ENCODE measurements at regions not wholly inside any gene's neighbourhood (a gene's known extent, or its start where the extent isn't known, plus 50 kb on each side); places are given as distances from the start of the nearest gene placed in this dataset.
A peak's percentile ranks its signal among the peaks of the same experiment; 100 is the strongest.
"Not testable (repeated sequence)": the region's sequence is repeated elsewhere in the genome, so short reads cannot be mapped to it uniquely, and the experiment has no call there.

- POLR2A ChIA-PET = no interaction called here
- CTCF ChIA-PET = interaction anchor here (1.0 kb wide), 1 partner anchor 17 kb away, joined by 3 read pairs; no protein-coding TSS in a partner anchor
These were observed 62.4 kb downstream of the ZBTB9 start for GRCh38 chr6:33516726-33517125.

GRCh38 chr6:33520636-33521488, 59.2 kb downstream of the BAK1 start:
- H3K27ac ChIP-seq (ENCODE audit: extremely low read depth, low read depth, low read length); H3K4me3 ChIP-seq (ENCODE audit: low read depth, low read length); H3K4me1 ChIP-seq (ENCODE audit: control insufficient read depth, insufficient read depth, low read length); H3K9me3 ChIP-seq (ENCODE audit: control insufficient read depth, insufficient read depth, low read depth, low read length); H3K36me3 ChIP-seq (ENCODE audit: control insufficient read depth in 2 of 2, insufficient read depth in 1 of 2, low read length in 2 of 2): not testable (repeated sequence)
- TF ChIP-seq ZNF350 (tag by site-specific recombination; IDR thresholded peaks at IDR 0.05) = peak; percentile 71; the same call in 1 of the 2 replicates
- TF ChIP-seq SP2 (tag by site-specific recombination; IDR thresholded peaks at IDR 0.05) = 0 out of 2 replicates have a peak, but pooled peaks have one; percentile 19
- CTCF ChIA-PET = interaction anchor here (0.6 kb wide), 3 partner anchors 59 to 1274 kb away, joined by 3 to 7 read pairs (median 3); partner anchors contain the start of gene BAK1
- POLR2A ChIA-PET = interaction anchor here (0.6 kb wide), 2 partner anchors 369 to 1681 kb away, joined by 3 to 4 read pairs; no protein-coding TSS in a partner anchor

More at GRCh38 chr6:33516726-33517125, 62.4 kb downstream of the ZBTB9 start:
- Histone ChIP-seq H3K36me3 (ENCODE audit: control insufficient read depth in 2 of 2, insufficient read depth in 1 of 2, low read length in 2 of 2) (no peaks in the 10 kb centered on the region), H3K9me3 (ENCODE audit: control insufficient read depth, insufficient read depth, low read depth, low read length) (no peaks in the 10 kb centered on the region), H3K4me3 (ENCODE audit: low read depth, low read length) (no peak overlapping the region), H3K4me1 (ENCODE audit: control insufficient read depth, insufficient read depth, low read length) (no peaks in the 10 kb centered on the region), H3K27ac (ENCODE audit: extremely low read depth, low read depth, low read length) (no peak overlapping the region)
- TF ChIP-seq ZBTB44 (tag by site-specific recombination; IDR thresholded peaks at IDR 0.05) (no peak), ZNF433 (tag by site-specific recombination; IDR thresholded peaks at IDR 0.05; ENCODE audit: low read depth) (no peak), ZNF837 (tag by site-specific recombination; IDR thresholded peaks at IDR 0.05) (no peak), ZBTB7A (tag by site-specific recombination; IDR thresholded peaks at IDR 0.05; ENCODE audit: low read depth) (no peak), ZFP37 (tag by site-specific recombination; IDR thresholded peaks at IDR 0.05) (no peak), REPIN1 (tag by site-specific recombination; IDR thresholded peaks at IDR 0.05; ENCODE audit: low read depth) (no peak), ZNF398 (tag by site-specific recombination; IDR thresholded peaks at IDR 0.05) (no peak)

GRCh38 chr6:33521489-33522091, 58.5 kb downstream of the BAK1 start:
- Histone ChIP-seq H3K36me3 (ENCODE audit: control insufficient read depth in 2 of 2, insufficient read depth in 1 of 2, low read length in 2 of 2) (no peaks in the 10 kb centered on the region), H3K27ac (ENCODE audit: extremely low read depth, low read depth, low read length) (no peak overlapping the region), H3K4me1 (ENCODE audit: control insufficient read depth, insufficient read depth, low read length) (no peaks in the 10 kb centered on the region), H3K4me3 (ENCODE audit: low read depth, low read length) (no peak overlapping the region), H3K9me3 (ENCODE audit: control insufficient read depth, insufficient read depth, low read depth, low read length) (no peaks in the 10 kb centered on the region)
- ChIA-PET CTCF (interaction anchor here (0.6 kb wide), 1 partner anchor 533 kb away, joined by 3 read pairs; no protein-coding TSS in a partner anchor), POLR2A (interaction anchor here (0.6 kb wide), 1 partner anchor 1681 kb away, joined by 4 read pairs; no protein-coding TSS in a partner anchor)
- no peak for TF ChIP-seq ZNF391 (tag by site-specific recombination; IDR thresholded peaks at IDR 0.05; ENCODE audit: borderline replicate concordance, low read depth)
- TF ChIP-seq SALL2 (tag by site-specific recombination; IDR thresholded peaks at IDR 0.05; ENCODE audit: borderline replicate concordance) = no peak
- TF ChIP-seq ZNF423 (tag by site-specific recombination; IDR thresholded peaks at IDR 0.05) = no peak
- no peak for TF ChIP-seq PRDM10 (tag by site-specific recombination; IDR thresholded peaks at IDR 0.05)
- TF ChIP-seq ZNF664 (tag by site-specific recombination; IDR thresholded peaks at IDR 0.05) = no peak
- TF ChIP-seq ZNF416 (tag by site-specific recombination; IDR thresholded peaks at IDR 0.05) = no peak
- TF ChIP-seq PBX3 (CRISPR knock-in tag; IDR thresholded peaks at IDR 0.05) = no peak
- TF ChIP-seq ZNF10 (tag by site-specific recombination; IDR thresholded peaks at IDR 0.05) = no peak
- TF ChIP-seq ZNF549 (tag by site-specific recombination; IDR thresholded peaks at IDR 0.05) = no peak
